ENCODE measurements at regions not wholly inside any gene's neighbourhood (a gene's known extent, or its start where the extent isn't known, plus 50 kb on each side); places are given as distances from the start of the nearest gene placed in this dataset.

- Histone ChIP-seq H3K27ac (peak overlapping the region in 1 of 4 donors; percentile 83), H3K36me3 (no peaks in the 10 kb centered on the region), H3K4me3 (no peak overlapping the region), H3K27me3 (no peaks in the 10 kb centered on the region), H3K9me3 (no peaks in the 10 kb centered on the region), H3K4me1 (peaks cover 0 to 32% (median 25%) of the 10 kb centered on the region in 4 donors)
- TF ChIP-seq POLR2AphosphoS5 (IDR thresholded peaks at IDR 0.05) (no peak), POLR2A (IDR thresholded peaks at IDR 0.05) (no peak), EP300 (IDR thresholded peaks at IDR 0.05) (no peak)
- TF ChIP-seq, protein P1, sequence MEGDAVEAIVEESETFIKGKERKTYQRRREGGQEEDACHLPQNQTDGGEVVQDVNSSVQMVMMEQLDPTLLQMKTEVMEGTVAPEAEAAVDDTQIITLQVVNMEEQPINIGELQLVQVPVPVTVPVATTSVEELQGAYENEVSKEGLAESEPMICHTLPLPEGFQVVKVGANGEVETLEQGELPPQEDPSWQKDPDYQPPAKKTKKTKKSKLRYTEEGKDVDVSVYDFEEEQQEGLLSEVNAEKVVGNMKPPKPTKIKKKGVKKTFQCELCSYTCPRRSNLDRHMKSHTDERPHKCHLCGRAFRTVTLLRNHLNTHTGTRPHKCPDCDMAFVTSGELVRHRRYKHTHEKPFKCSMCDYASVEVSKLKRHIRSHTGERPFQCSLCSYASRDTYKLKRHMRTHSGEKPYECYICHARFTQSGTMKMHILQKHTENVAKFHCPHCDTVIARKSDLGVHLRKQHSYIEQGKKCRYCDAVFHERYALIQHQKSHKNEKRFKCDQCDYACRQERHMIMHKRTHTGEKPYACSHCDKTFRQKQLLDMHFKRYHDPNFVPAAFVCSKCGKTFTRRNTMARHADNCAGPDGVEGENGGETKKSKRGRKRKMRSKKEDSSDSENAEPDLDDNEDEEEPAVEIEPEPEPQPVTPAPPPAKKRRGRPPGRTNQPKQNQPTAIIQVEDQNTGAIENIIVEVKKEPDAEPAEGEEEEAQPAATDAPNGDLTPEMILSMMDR (IDR thresholded peaks at IDR 0.05), result no peak
- no peak for DNase-seq
- intact Hi-C loops (cut with DNase I), result no loop called here
- WGBS, 2 donors, result 72 to 73% methylated on average over 6 of the region's 6 CpGs
Measured at GRCh38 chr6:37105148-37106050, 64.6 kb upstream of the PIM1 start.

- no peaks in the 10 kb centered on the region for H3K27me3 ChIP-seq
- no peaks in the 10 kb centered on the region for H3K36me3 ChIP-seq
- no peaks in the 10 kb centered on the region for H3K9me3 ChIP-seq
- TF ChIP-seq POLR2AphosphoS5 (IDR thresholded peaks at IDR 0.05) (no peak), EP300 (IDR thresholded peaks at IDR 0.05) (no peak), POLR2A (IDR thresholded peaks at IDR 0.05) (no peak)
- TF ChIP-seq, protein P1 (IDR thresholded peaks at IDR 0.05), result no peak
- intact Hi-C loops (cut with DNase I), result no loop called here
- peaks cover 0 to 34% (median 25%) of the 10 kb centered on the region in 4 donors for H3K4me1 ChIP-seq
- H3K4me3 ChIP-seq, result no peak overlapping the region
- no peak overlapping the region for H3K27ac ChIP-seq
- no peak for DNase-seq
Measured at GRCh38 chr6:37106051-37106363, 63.9 kb upstream of the PIM1 start.

DNA sequence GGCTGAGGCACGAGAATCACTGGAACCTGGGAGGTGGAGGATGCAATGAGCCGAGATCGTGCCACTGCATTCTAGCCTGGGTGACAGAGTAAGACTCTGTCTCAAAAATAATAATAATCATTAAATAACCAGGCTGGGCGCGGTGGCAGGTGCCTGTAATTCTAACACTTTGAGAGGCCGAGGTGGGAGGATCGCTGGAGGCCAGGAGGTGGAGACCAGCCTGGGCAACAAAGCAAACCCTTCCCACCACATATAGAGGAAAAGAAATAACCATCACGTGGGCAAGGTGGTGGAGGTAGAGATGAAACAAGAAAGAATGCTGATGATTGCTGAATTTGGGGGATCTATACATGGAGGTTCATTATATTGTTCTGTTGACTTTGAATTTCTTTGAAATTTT is 63.4 kb upstream of the PIM1 start:
- no peak for DNase-seq
- intact Hi-C loops (cut with DNase I), result no loop called here
- no peaks in the 10 kb centered on the region for H3K36me3 ChIP-seq
- H3K4me3 ChIP-seq, result no peak overlapping the region
- no peaks in the 10 kb centered on the region for H3K27me3 ChIP-seq
- WGBS, 2 donors, result 94 to 97% methylated on average over 8 of the region's 8 CpGs
- TF ChIP-seq EP300 (IDR thresholded peaks at IDR 0.05) (no peak), POLR2AphosphoS5 (IDR thresholded peaks at IDR 0.05) (no peak), POLR2A (IDR thresholded peaks at IDR 0.05) (no peak)
- TF ChIP-seq, protein P1 (IDR thresholded peaks at IDR 0.05), result no peak
- H3K9me3 ChIP-seq, result no peaks in the 10 kb centered on the region
- H3K4me1 ChIP-seq, result peaks cover 0 to 34% (median 25%) of the 10 kb centered on the region in 4 donors
- no peak overlapping the region for H3K27ac ChIP-seq

GRCh38 chr6:37106982-37107491 is 62.9 kb upstream of the PIM1 start:
- Histone ChIP-seq H3K27ac (no peak overlapping the region), H3K4me1 (peaks cover 0 to 30% (median 21%) of the 10 kb centered on the region in 4 donors), H3K27me3 (no peaks in the 10 kb centered on the region), H3K9me3 (no peaks in the 10 kb centered on the region), H3K4me3 (no peak overlapping the region), H3K36me3 (no peaks in the 10 kb centered on the region)
- DNase-seq, result no peak
- TF ChIP-seq POLR2AphosphoS5 (IDR thresholded peaks at IDR 0.05), result no peak
- TF ChIP-seq POLR2A (IDR thresholded peaks at IDR 0.05), result no peak
- no peak for TF ChIP-seq EP300 (IDR thresholded peaks at IDR 0.05)
- TF ChIP-seq, protein P1 (IDR thresholded peaks at IDR 0.05), result no peak
- WGBS, 2 donors, result 86 to 90% methylated on average over 7 of the region's 7 CpGs
- intact Hi-C loops (cut with DNase I), result no loop called here

All from sigmoid colon (tissue), 6 donors.